Psoas muscle (tissue), 7 donors: ENCODE measurements at regions not wholly inside any gene's neighbourhood (a gene's known extent, or its start where the extent isn't known, plus 50 kb on each side); places are given as distances from the start of the nearest gene placed in this dataset.

Experiments used
- ATAC-seq, 4 donors: fragments of 200-7000 bp; cut with Tn5 transposase; one replicate each; pipeline ENCODE4 v1.9.1; 2020; ENCODE audit warnings: moderate library complexity in 3 of 4, mild to moderate bottlenecking in 2 of 4
- DNase-seq, 2 donors: peaks; one replicate each; pipeline ENCODE4 v3.0.0-alpha.2; 2020
- H3K27ac ChIP-seq: fragments of 200-600 bp; one replicate; pipeline ENCODE4 v1.8.0; 2022
- H3K27me3 ChIP-seq, 3 donors: fragments of 200-600 bp in 1 of 3; one replicate each; pipeline versions ENCODE4 v1.6.1 to v1.8.0; 2013 to 2022; ENCODE audit warnings: low read length in 2 of 3, mild to moderate bottlenecking in 2 of 3, moderate library complexity in 1 of 3; ENCODE audit not compliant: insufficient read depth in 3 of 3
- H3K36me3 ChIP-seq, 2 donors: fragments of 200-600 bp in 1 of 2; one replicate each; pipeline versions ENCODE4 v1.6.1 to v1.8.0; 2013 to 2022; ENCODE audit warnings: low read depth in 1 of 2, mild to moderate bottlenecking in 1 of 2, moderate library complexity in 1 of 2; ENCODE audit not compliant: insufficient read depth in 1 of 2
- H3K4me1 ChIP-seq: fragments of 200-600 bp; one replicate; pipeline ENCODE4 v1.8.0; 2022
- H3K4me3 ChIP-seq: fragments of 200-600 bp; one replicate; pipeline ENCODE4 v1.8.0; 2022; ENCODE audit warnings: mild to moderate bottlenecking
- H3K9me3 ChIP-seq: fragments of 200-600 bp; one replicate; pipeline ENCODE4 v1.8.0; 2022
- WGBS, 3 donors: extraction: QIAGEN DNeasy Blood & Tissue Kit; methylation state at CpG; one replicate each; pipeline versions ENCODE4 v1.1.6 to v1.1.7; 2013; 5-methylcytosine and 5-hydroxymethylcytosine counted together
- intact Hi-C, 2 donors: fragments of 100-400 bp; cut with DNase I; formaldehyde crosslinking; loops; one replicate each; pipeline versions ENCODE4 v1.11.0 to v1.14.2; 2022
- TF ChIP-seq, protein P1 (sequence below): fragments of 200-600 bp; IDR thresholded peaks from one replicate; pipeline ENCODE4 v1.8.0; 2022; ENCODE audit warnings: antibody characterized with exemption
- donor health status: healthy with polysubstance abuse.
- donor health status: DM: no; HTN: no; CAD: no; lungs with moderate emphysema.
- donor health status: Bipolar disorder and iron deficiency.
- donor health status: healthy.
- donor health status: DM: yes; HTN: yes; CAD: no.
- donor health status: DM: no; HTN: no; CAD: no.
- donor health status: DM: yes; HTN: yes; CAD: no.

DNA sequence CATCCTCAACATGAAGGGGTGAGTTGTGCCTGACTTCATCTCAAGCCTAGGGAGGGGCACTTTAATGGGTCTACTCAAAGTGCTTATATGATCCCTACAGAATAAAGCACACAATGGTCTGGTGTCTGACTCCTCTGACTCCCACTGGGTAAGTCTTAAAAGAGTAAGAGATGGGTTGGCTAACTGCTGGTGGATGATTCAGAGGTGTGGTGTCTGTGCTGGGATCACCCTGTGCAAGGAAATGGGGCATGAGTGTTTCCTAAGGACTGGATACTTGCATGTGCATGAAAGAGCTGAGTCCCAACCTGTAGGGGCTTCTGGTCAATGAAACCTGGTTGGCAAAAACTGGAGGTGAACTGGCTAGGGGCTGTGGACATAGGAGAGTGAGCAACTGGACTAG, 158.8 kb downstream of the IL20RB start:
- Histone ChIP-seq H3K36me3 (no peaks in the 10 kb centered on the region), H3K27me3 (peaks cover 0 to 5% (median 0%) of the 10 kb centered on the region in 3 donors), H3K9me3 (no peaks in the 10 kb centered on the region), H3K4me3 (no peak overlapping the region), H3K27ac (no peak overlapping the region), H3K4me1 (no peaks in the 10 kb centered on the region)
- intact Hi-C loops: no loop called here
- DNase-seq (no peak), ATAC-seq (no peak)
- TF ChIP-seq, protein P1, sequence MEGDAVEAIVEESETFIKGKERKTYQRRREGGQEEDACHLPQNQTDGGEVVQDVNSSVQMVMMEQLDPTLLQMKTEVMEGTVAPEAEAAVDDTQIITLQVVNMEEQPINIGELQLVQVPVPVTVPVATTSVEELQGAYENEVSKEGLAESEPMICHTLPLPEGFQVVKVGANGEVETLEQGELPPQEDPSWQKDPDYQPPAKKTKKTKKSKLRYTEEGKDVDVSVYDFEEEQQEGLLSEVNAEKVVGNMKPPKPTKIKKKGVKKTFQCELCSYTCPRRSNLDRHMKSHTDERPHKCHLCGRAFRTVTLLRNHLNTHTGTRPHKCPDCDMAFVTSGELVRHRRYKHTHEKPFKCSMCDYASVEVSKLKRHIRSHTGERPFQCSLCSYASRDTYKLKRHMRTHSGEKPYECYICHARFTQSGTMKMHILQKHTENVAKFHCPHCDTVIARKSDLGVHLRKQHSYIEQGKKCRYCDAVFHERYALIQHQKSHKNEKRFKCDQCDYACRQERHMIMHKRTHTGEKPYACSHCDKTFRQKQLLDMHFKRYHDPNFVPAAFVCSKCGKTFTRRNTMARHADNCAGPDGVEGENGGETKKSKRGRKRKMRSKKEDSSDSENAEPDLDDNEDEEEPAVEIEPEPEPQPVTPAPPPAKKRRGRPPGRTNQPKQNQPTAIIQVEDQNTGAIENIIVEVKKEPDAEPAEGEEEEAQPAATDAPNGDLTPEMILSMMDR: no peak

DNA sequence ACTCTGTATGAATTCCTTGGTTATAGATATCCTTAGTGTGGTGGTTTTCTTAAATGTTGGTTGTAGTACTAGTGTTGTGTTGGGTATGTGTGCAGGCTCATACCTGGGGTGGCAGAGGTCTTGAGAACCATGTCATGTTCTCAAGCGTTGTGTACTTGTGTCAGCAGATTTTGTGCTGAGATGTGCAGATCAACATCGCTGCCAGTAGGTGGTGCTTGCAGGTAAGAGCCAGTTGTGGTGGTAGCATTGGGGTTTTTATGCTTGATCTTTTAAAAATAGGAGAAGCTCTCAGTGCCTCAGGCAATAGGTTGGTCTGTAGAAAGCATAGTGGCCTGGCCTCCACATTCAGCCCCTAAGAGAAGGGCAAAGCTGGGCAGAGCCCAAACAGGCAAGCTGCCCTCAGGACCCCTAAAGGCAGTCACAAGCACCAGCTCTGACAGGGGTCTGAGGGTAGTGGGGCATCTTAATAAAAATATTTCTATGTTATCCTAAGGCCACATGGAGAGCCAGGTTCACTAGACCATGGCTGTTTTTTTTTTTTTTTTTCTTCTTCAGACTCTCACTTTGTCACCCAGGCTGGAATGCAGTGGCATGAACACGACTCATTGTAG, 164.0 kb downstream of the IL20RB start:
- Histone ChIP-seq H3K4me1 (no peaks in the 10 kb centered on the region), H3K36me3 (no peaks in the 10 kb centered on the region), H3K27me3 (no peaks in the 10 kb centered on the region), H3K4me3 (no peak overlapping the region), H3K27ac (no peak overlapping the region), H3K9me3 (no peaks in the 10 kb centered on the region)
- intact Hi-C loops: no loop called here
- TF ChIP-seq, protein P1: no peak
- DNase-seq: no peak
- WGBS, 3 donors: 32 to 39% (median 37%) methylated on average over 3 of the region's 3 CpGs
- no peak for ATAC-seq

DNA sequence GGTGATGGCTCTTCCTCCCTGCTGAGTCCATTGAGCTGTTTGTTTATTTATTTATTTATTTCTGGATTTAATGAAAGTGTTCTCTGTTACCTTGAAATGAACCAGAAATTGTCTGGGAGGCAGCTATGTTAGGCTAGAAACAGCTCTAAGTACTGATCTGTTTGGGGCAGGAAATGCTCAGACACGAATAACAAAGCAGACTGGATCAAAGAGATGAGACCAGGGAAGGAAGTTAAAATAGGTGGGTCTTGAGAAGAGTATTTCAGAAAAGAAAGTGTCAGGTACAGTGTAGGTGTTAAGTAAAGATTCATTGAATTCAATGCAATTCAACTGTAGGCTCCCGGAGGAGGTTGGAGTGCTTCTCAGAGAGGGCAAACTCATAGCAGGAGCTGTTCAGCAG, 173.3 kb downstream of the IL20RB start:
- no peaks in the 10 kb centered on the region for H3K36me3 ChIP-seq
- TF ChIP-seq, protein P1: no peak
- intact Hi-C loops: no loop called here
- no peaks in the 10 kb centered on the region for H3K27me3 ChIP-seq
- no peaks in the 10 kb centered on the region for H3K9me3 ChIP-seq
- no peak overlapping the region for H3K4me3 ChIP-seq
- no peak for ATAC-seq
- H3K27ac ChIP-seq: no peak overlapping the region
- no peaks in the 10 kb centered on the region for H3K4me1 ChIP-seq
- WGBS, 3 donors: 53 to 59% (median 53%) methylated on average over 2 of the region's 2 CpGs
- DNase-seq: no peak

DNA sequence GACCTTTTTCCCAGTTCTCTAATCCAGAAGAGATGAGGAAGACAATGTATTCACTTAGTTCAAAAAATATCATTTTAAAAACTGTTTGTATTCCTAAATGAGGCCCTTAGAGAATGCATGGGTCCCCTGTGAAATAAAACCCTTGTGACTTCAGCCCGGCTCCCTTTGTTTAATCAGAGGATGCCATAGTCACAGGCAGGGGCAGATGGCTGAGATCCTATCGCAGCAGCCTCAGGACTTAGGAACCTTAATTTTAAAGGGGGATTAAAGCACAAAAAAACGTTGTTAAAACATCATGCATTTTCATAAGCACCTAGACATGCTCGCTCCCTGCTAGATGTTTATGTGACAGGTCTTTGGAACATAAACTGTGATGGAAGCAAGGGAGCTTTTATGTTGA, 176.6 kb downstream of the IL20RB start:
- 46 to 53% (median 48%) methylated on average over 4 of the region's 4 CpGs for WGBS, 3 donors
- Histone ChIP-seq H3K9me3 (no peaks in the 10 kb centered on the region), H3K4me3 (no peak overlapping the region), H3K36me3 (no peaks in the 10 kb centered on the region), H3K4me1 (no peaks in the 10 kb centered on the region), H3K27ac (no peak overlapping the region), H3K27me3 (no peaks in the 10 kb centered on the region)
- DNase-seq: no peak
- intact Hi-C loops: no loop called here
- ATAC-seq: no peak
- TF ChIP-seq, protein P1: no peak

DNA sequence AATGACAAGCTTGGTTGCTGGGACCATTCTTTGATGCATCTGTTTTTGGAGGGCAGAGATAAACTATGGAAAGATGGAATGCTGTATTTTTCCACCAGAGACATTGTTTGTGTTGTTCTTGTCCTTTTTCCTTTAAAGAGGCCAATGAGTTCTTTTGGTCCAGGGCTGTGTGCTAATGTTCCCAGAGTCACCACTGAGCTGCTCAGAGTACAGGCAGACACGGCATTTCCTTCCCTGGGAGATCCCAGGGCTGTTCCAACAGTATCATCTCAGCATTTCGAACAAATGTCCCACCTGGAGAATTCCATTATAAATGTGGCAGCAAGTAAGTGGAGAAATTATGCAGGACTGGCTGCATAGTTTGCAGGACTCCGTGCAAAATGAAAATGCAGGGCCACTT, 190.6 kb downstream of the IL20RB start:
- Histone ChIP-seq H3K27ac (no peak overlapping the region), H3K9me3 (no peaks in the 10 kb centered on the region), H3K4me3 (no peak overlapping the region), H3K27me3 (no peaks in the 10 kb centered on the region), H3K4me1 (no peaks in the 10 kb centered on the region), H3K36me3 (no peaks in the 10 kb centered on the region)
- WGBS, 3 donors: 48 to 53% (median 51%) methylated on average over 3 of the region's 3 CpGs
- TF ChIP-seq, protein P1: no peak
- DNase-seq: no peak
- ATAC-seq: no peak
- intact Hi-C loops: no loop called here
